Progenitor cell of endocrine pancreas (in vitro differentiated cells): ENCODE measurements at regions not wholly inside any gene's neighbourhood (a gene's known extent, or its start where the extent isn't known, plus 50 kb on each side); places are given as distances from the start of the nearest gene placed in this dataset.

Experiments
- DNase-seq: peaks from one replicate; pipeline ENCODE4 v3.0.0; 2021; ENCODE audit warnings: low spot score; ENCODE audit not compliant: unreplicated experiment
- H3K27ac Mint-ChIP-seq: 2 replicates; pipeline ENCODE4 v1.8.0; 2021; ENCODE audit warnings: mild to moderate bottlenecking, moderate library complexity, mixed read lengths
- H3K27me3 Mint-ChIP-seq: 2 replicates; pipeline ENCODE4 v1.8.0; 2021; ENCODE audit warnings: mixed read lengths
- H3K36me3 Mint-ChIP-seq: 2 replicates; pipeline ENCODE4 v1.8.0; 2022; ENCODE audit warnings: mixed read lengths; ENCODE audit not compliant: insufficient read depth
- H3K4me1 Mint-ChIP-seq: 2 replicates; pipeline ENCODE4 v1.8.0; 2021; ENCODE audit warnings: low read depth, mixed read lengths
- H3K4me3 Mint-ChIP-seq: 2 replicates; pipeline ENCODE4 v1.8.0; 2021; ENCODE audit warnings: low read depth, mild to moderate bottlenecking, moderate library complexity, mixed read lengths
- H3K9me3 Mint-ChIP-seq: 2 replicates; pipeline ENCODE4 v1.8.0; 2021; ENCODE audit warnings: low read depth, mixed read lengths
- CTCF ChIP-seq: fragments of 200-600 bp; sonication (generic); IDR thresholded peaks from one replicate; pipeline ENCODE4 v1.5.0; 2021; ENCODE audit warnings: antibody characterized with exemption, mild to moderate bottlenecking; ENCODE audit not compliant: unreplicated experiment

GRCh38 chr1:43083375-43083891, 88.7 kb downstream of the EBNA1BP2 start:
- Mint-ChIP-seq H3K36me3 (no peaks in the 10 kb centered on the region), H3K27ac (no peak overlapping the region), H3K9me3 (no peaks in the 10 kb centered on the region), H3K27me3 (peaks cover 29% of the 10 kb centered on the region), H3K4me3 (no peak overlapping the region), H3K4me1 (no peaks in the 10 kb centered on the region)
- TF ChIP-seq CTCF = no peak
- no peak for DNase-seq

- Mint-ChIP-seq H3K27ac (no peak overlapping the region), H3K4me1 (no peaks in the 10 kb centered on the region), H3K36me3 (no peaks in the 10 kb centered on the region), H3K27me3 (peaks cover 22% of the 10 kb centered on the region), H3K9me3 (no peaks in the 10 kb centered on the region), H3K4me3 (no peak overlapping the region)
- DNase-seq = no peak
- TF ChIP-seq CTCF = no peak
Measured at GRCh38 chr1:43082740-43083139, 89.3 kb downstream of the EBNA1BP2 start.

- DNase-seq = no peak
- Mint-ChIP-seq H3K4me3 (no peak overlapping the region), H3K4me1 (peaks cover 2% of the 10 kb centered on the region), H3K27ac (no peak overlapping the region), H3K9me3 (no peaks in the 10 kb centered on the region), H3K36me3 (no peaks in the 10 kb centered on the region), H3K27me3 (no peaks in the 10 kb centered on the region)
- no peak for TF ChIP-seq CTCF
Measured at GRCh38 chr1:43077273-43077672, 94.8 kb downstream of the EBNA1BP2 start.

GRCh38 chr1:43074709-43075108, 97.4 kb downstream of the EBNA1BP2 start:
- no peak for DNase-seq
- Mint-ChIP-seq H3K36me3 (no peaks in the 10 kb centered on the region), H3K4me1 (peaks cover 2% of the 10 kb centered on the region), H3K9me3 (no peaks in the 10 kb centered on the region), H3K27ac (no peak overlapping the region), H3K27me3 (peaks cover 4% of the 10 kb centered on the region), H3K4me3 (no peak overlapping the region)
- no peak for TF ChIP-seq CTCF

GRCh38 chr1:43074244-43074643, 97.8 kb downstream of the EBNA1BP2 start:
- no peak for TF ChIP-seq CTCF
- H3K4me3 Mint-ChIP-seq = no peak overlapping the region
- H3K9me3 Mint-ChIP-seq = no peaks in the 10 kb centered on the region
- no peak for DNase-seq
- H3K36me3 Mint-ChIP-seq = no peaks in the 10 kb centered on the region
- H3K27me3 Mint-ChIP-seq = peaks cover 4% of the 10 kb centered on the region
- no peak overlapping the region for H3K27ac Mint-ChIP-seq
- peaks cover 4% of the 10 kb centered on the region for H3K4me1 Mint-ChIP-seq
